Kidney epithelial cell (primary cell): ENCODE measurements at regions not wholly inside any gene's neighbourhood (a gene's known extent, or its start where the extent isn't known, plus 50 kb on each side); places are given as distances from the start of the nearest gene placed in this dataset.
A peak's percentile ranks its signal among the peaks of the same experiment; 100 is the strongest.

ENCODE experiments used
- DNase-seq: peaks from one replicate; pipeline ENCODE4 v3.0.0-alpha.2; 2010; ENCODE audit warnings: low read depth
- H3K27me3 ChIP-seq: 2 replicates; pipeline ENCODE4 v1.6.0; 2011; ENCODE audit warnings: low read length; ENCODE audit not compliant: control insufficient read depth, insufficient read depth
- H3K36me3 ChIP-seq: 2 replicates; pipeline ENCODE4 v1.5.1; 2011; ENCODE audit warnings: low read length; ENCODE audit not compliant: control insufficient read depth, insufficient read depth
- H3K4me3 ChIP-seq: 2 replicates; pipeline ENCODE4 v1.5.1; 2011; ENCODE audit warnings: low read depth, mild to moderate bottlenecking, control low read depth, low read length
- CTCF ChIP-seq: IDR thresholded peaks from 2 replicates; pipeline ENCODE4 v1.5.1; 2011; ENCODE audit warnings: mild to moderate bottlenecking, moderate library complexity, low read length, control low read depth, inconsistent platforms; ENCODE audit not compliant: insufficient read depth, poor library complexity, severe bottlenecking

- no peak for TF ChIP-seq CTCF
- Histone ChIP-seq H3K36me3 (no peaks in the 10 kb centered on the region), H3K27me3 (no peaks in the 10 kb centered on the region), H3K4me3 (no peak overlapping the region)
- DNase-seq, result peak; percentile 34
Observed at GRCh38 chr12:90058704-90059103, 350.1 kb upstream of the ATP2B1 start.

GRCh38 chr12:90055071-90055470, 346.4 kb upstream of the ATP2B1 start:
- TF ChIP-seq CTCF, result no peak
- Histone ChIP-seq H3K27me3 (no peaks in the 10 kb centered on the region), H3K36me3 (no peaks in the 10 kb centered on the region), H3K4me3 (no peak overlapping the region)
- no peak for DNase-seq

GRCh38 chr12:90048918-90049317, 340.3 kb upstream of the ATP2B1 start:
- Histone ChIP-seq H3K4me3 (no peak overlapping the region), H3K27me3 (no peaks in the 10 kb centered on the region), H3K36me3 (no peaks in the 10 kb centered on the region)
- no peak for TF ChIP-seq CTCF
- DNase-seq, result no peak

- DNase-seq, result no peak
- H3K27me3 ChIP-seq, result no peaks in the 10 kb centered on the region
- no peak overlapping the region for H3K4me3 ChIP-seq
- H3K36me3 ChIP-seq, result no peaks in the 10 kb centered on the region
- TF ChIP-seq CTCF, result no peak
Observed at GRCh38 chr12:90045559-90045958, 336.9 kb upstream of the ATP2B1 start.

GRCh38 chr12:90044069-90044468, 335.4 kb upstream of the ATP2B1 start:
- Histone ChIP-seq H3K36me3 (no peaks in the 10 kb centered on the region), H3K27me3 (no peaks in the 10 kb centered on the region), H3K4me3 (no peak overlapping the region)
- DNase-seq, result no peak
- TF ChIP-seq CTCF, result no peak

- H3K27me3 ChIP-seq, result no peaks in the 10 kb centered on the region
- no peak for TF ChIP-seq CTCF
- H3K36me3 ChIP-seq, result no peaks in the 10 kb centered on the region
- no peak for DNase-seq
- H3K4me3 ChIP-seq, result no peak overlapping the region
Observed at GRCh38 chr12:90042920-90043641, 334.4 kb upstream of the ATP2B1 start.
